OCI-LY7 (cell line): ENCODE measurements at regions not wholly inside any gene's neighbourhood (a gene's known extent, or its start where the extent isn't known, plus 50 kb on each side); places are given as distances from the start of the nearest gene placed in this dataset.

Experiments used
- BruUV-seq: library from RNA; stranded (reverse); fragments of 400-500 nt; replicated peaks from 2 replicates; lab custom pipeline; 2021; lab: Mats Ljungman, UMichigan
- CTCF ChIA-PET: fragments of 300-600 bp; sonication (Branson Sonifier 250); formaldehyde crosslinking; loops from one replicate; lab custom pipeline; 2022; ENCODE audit warnings: antibody characterized with exemption; ENCODE audit not compliant: unreplicated experiment; lab: Charles Lee
- POLR2A ChIA-PET: fragments of 300-600 bp; sonication (Branson Sonifier 250); formaldehyde crosslinking; loops from one replicate; lab custom pipeline; 2022; ENCODE audit warnings: antibody characterized with exemption; lab: Charles Lee
- DNase-seq: peaks from one replicate; pipeline ENCODE4 v3.0.0-alpha.2; 2015; ENCODE audit warnings: low spot score
- H2AFZ ChIP-seq: fragments of 200-600 bp; sonication (generic), shearing (Covaris generic); 2 replicates; pipeline ENCODE4 v1.6.1; 2014; ENCODE audit warnings: mild to moderate bottlenecking, antibody characterized with exemption, low read length, moderate library complexity
- H3K27ac ChIP-seq: fragments of 200-600 bp; sonication (generic); 2 replicates; pipeline ENCODE4 v1.5.1; 2014; ENCODE audit warnings: mixed run types, low read depth, mild to moderate bottlenecking, moderate library complexity, low read length, inconsistent platforms; ENCODE audit not compliant: poor library complexity, severe bottlenecking
- H3K36me3 ChIP-seq: fragments of 200-600 bp; sonication (generic); 2 replicates; pipeline ENCODE4 v1.6.1; 2014; ENCODE audit warnings: mild to moderate bottlenecking, antibody characterized with exemption, low read length, moderate library complexity, mixed read lengths; ENCODE audit not compliant: insufficient read depth
- H3K4me1 ChIP-seq: fragments of 200-600 bp; sonication (generic); 2 replicates; pipeline ENCODE4 v1.5.1; 2014; ENCODE audit warnings: mild to moderate bottlenecking, low read length; ENCODE audit not compliant: insufficient read depth, poor library complexity, severe bottlenecking
- H3K4me2 ChIP-seq: fragments of 200-600 bp; sonication (generic); 2 replicates; pipeline ENCODE4 v1.6.1; 2014; ENCODE audit warnings: mild to moderate bottlenecking, low read length
- H3K4me3 ChIP-seq: fragments of 200-600 bp; sonication (generic); 2 replicates; pipeline ENCODE4 v1.5.1; 2014; ENCODE audit warnings: mild to moderate bottlenecking, low read depth, low read length; ENCODE audit not compliant: poor library complexity, severe bottlenecking
- H3K79me2 ChIP-seq: fragments of 200-600 bp; sonication (generic); 2 replicates; pipeline ENCODE4 v1.6.1; 2016; ENCODE audit warnings: low read depth, mild to moderate bottlenecking, low read length, moderate library complexity, mixed read lengths; ENCODE audit not compliant: insufficient read depth
- H3K9me2 ChIP-seq: fragments of 200-600 bp; sonication (generic); 2 replicates; pipeline ENCODE4 v1.6.1; 2016; ENCODE audit warnings: mild to moderate bottlenecking, low read length, mixed read lengths; ENCODE audit not compliant: insufficient read depth
- H3K9me3 ChIP-seq: fragments of 200-600 bp; sonication (generic); 2 replicates; pipeline ENCODE4 v1.6.1; 2014; ENCODE audit warnings: mild to moderate bottlenecking, mixed run types, low read length, mixed read lengths
- H4K20me1 ChIP-seq: fragments of 200-600 bp; sonication (generic); 2 replicates; pipeline ENCODE4 v1.6.1; 2014; ENCODE audit warnings: mild to moderate bottlenecking, antibody characterized with exemption, low read length, moderate library complexity, mixed read lengths; ENCODE audit not compliant: insufficient read depth
- CTCF ChIP-seq: fragments of 200-600 bp; sonication (generic); conservative IDR thresholded peaks from 2 replicates; pipeline ENCODE4 v1.5.1; 2014; ENCODE audit warnings: mild to moderate bottlenecking, antibody characterized with exemption, low read length, moderate library complexity, mixed read lengths
- EZH2phosphoT487 ChIP-seq: fragments of 200-600 bp; sonication (generic); IDR thresholded peaks from 2 replicates; pipeline ENCODE4 v1.6.1; 2018; ENCODE audit warnings: low read depth, borderline replicate concordance, mild to moderate bottlenecking, mixed run types, antibody characterized with exemption, low read length, moderate library complexity, mixed read lengths
- intact Hi-C: fragments of 100-400 bp; cut with micrococcal nuclease; formaldehyde crosslinking; loops from one replicate; pipeline ENCODE4 v1.10.0; 2022; ENCODE audit not compliant: unreplicated experiment

DNA sequence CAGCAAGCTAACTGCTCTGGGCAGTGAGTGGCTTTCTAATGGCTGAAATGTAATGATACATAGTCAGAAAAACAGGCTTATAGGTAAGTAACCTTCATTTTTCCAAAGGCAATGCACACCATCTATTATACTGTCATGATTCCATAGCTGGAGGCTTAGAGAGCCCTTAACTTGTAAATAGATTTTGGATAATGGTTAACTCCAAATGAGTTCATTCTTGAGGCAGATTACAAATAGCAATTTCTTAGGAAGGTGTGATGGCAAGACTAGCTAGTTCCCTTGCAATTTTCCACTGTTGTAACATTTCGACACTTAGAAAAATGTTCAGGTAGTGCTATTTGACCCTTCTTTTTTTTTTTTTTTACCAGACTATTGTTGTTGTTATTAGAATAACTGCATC lies 789.8 kb upstream of the PCDH9 start:
- intact Hi-C loops: no loop called here
- ChIA-PET POLR2A (no interaction called here), CTCF (no interaction called here)
- H3K4me3 ChIP-seq: no peak overlapping the region
- H3K9me3 ChIP-seq: no peaks in the 10 kb centered on the region
- no peak for TF ChIP-seq EZH2phosphoT487
- TF ChIP-seq CTCF: no peak
- no peaks in the 10 kb centered on the region for H3K79me2 ChIP-seq
- H3K9me2 ChIP-seq: no peaks in the 10 kb centered on the region
- H2AFZ ChIP-seq: no peak overlapping the region
- DNase-seq: no peak
- no peaks in the 10 kb centered on the region for H3K36me3 ChIP-seq
- H4K20me1 ChIP-seq: no peaks in the 10 kb centered on the region
- no peaks in the 10 kb centered on the region for H3K4me1 ChIP-seq
- no peak overlapping the region for H3K4me2 ChIP-seq
- no peak overlapping the region for H3K27ac ChIP-seq
- no TSS peak for BruUV-seq

- intact Hi-C loops: no loop called here
- Histone ChIP-seq H3K4me3 (no peak overlapping the region), H3K4me2 (no peak overlapping the region), H2AFZ (no peak overlapping the region), H3K9me2 (no peaks in the 10 kb centered on the region), H3K36me3 (no peaks in the 10 kb centered on the region), H4K20me1 (no peaks in the 10 kb centered on the region), H3K4me1 (no peaks in the 10 kb centered on the region), H3K79me2 (no peaks in the 10 kb centered on the region), H3K27ac (no peak overlapping the region), H3K9me3 (no peaks in the 10 kb centered on the region)
- TF ChIP-seq CTCF (no peak), EZH2phosphoT487 (no peak)
- BruUV-seq: no TSS peak
- CTCF ChIA-PET: no interaction called here
- POLR2A ChIA-PET: no interaction called here
- DNase-seq: no peak
These were observed 779.4 kb upstream of the PCDH9 start for GRCh38 chr13:68009546-68009945.

DNA sequence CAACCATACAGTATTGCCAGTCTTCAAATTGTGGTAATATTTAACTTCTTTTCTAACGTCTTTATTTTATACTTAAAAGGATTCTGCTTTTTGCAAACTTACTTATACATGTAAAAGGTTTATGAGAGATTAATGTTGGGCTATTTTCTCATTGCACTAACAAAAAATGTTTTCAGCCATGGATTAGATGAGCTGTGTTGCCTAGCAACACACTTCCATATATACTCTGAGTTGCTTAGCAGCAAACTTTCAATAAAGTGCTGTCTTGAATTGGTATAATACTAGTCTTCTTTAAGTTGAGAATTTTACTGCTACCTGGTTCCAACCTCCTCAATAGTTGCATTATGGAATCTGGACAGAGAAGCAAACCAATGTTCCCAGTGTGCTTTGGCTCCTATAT lies 777.4 kb upstream of the PCDH9 start:
- Histone ChIP-seq H3K79me2 (no peaks in the 10 kb centered on the region), H4K20me1 (no peaks in the 10 kb centered on the region), H3K4me3 (no peak overlapping the region), H3K27ac (no peak overlapping the region), H3K9me2 (no peaks in the 10 kb centered on the region), H3K4me1 (no peaks in the 10 kb centered on the region), H3K36me3 (no peaks in the 10 kb centered on the region), H3K4me2 (no peak overlapping the region), H3K9me3 (no peaks in the 10 kb centered on the region), H2AFZ (no peak overlapping the region)
- intact Hi-C loops: no loop called here
- ChIA-PET CTCF (no interaction called here), POLR2A (interaction anchor here (0.8 kb wide), 1 partner anchor 218 kb away, joined by 3 read pairs; no protein-coding TSS in a partner anchor)
- TF ChIP-seq EZH2phosphoT487 (no peak), CTCF (no peak)
- BruUV-seq: no TSS peak
- no peak for DNase-seq
